Activated CD4-positive, alpha-beta T cell treated with anti-CD3 and anti-CD28 coated beads for 36 hours (primary cell): ENCODE measurements at regions not wholly inside any gene's neighbourhood (a gene's known extent, or its start where the extent isn't known, plus 50 kb on each side); places are given as distances from the start of the nearest gene placed in this dataset.

Experiments used
- ATAC-seq: fragments of 200-7000 bp; cut with Tn5 transposase; one replicate; pipeline ENCODE4 v1.10.0; 2021; ENCODE audit warnings: mild to moderate bottlenecking, moderate library complexity
- CTCF ChIA-PET: fragments of 350-600 bp; sonication (Branson Sonifier 250); formaldehyde crosslinking; loops from one replicate; lab custom pipeline; 2021; ENCODE audit warnings: antibody characterized with exemption; lab: Charles Lee
- POLR2A ChIA-PET: fragments of 350-600 bp; sonication (Branson Sonifier 250); formaldehyde crosslinking; loops from one replicate; lab custom pipeline; 2021; ENCODE audit warnings: antibody characterized with exemption, inconsistent platforms; lab: Charles Lee
- DNase-seq: peaks from one replicate; pipeline ENCODE4 v3.0.0-alpha.2; 2020
- H3K27ac Mint-ChIP-seq: one replicate; pipeline ENCODE4 v1.8.0; 2021; ENCODE audit warnings: mixed read lengths
- H3K27me3 Mint-ChIP-seq: one replicate; pipeline ENCODE4 v1.8.0; 2021; ENCODE audit warnings: mixed read lengths
- H3K36me3 Mint-ChIP-seq: one replicate; pipeline ENCODE4 v1.8.0; 2021; ENCODE audit warnings: low read depth, mixed read lengths
- H3K4me1 Mint-ChIP-seq: one replicate; pipeline ENCODE4 v1.8.0; 2021; ENCODE audit warnings: mixed read lengths
- H3K4me3 Mint-ChIP-seq: one replicate; pipeline ENCODE4 v1.8.0; 2021; ENCODE audit warnings: mild to moderate bottlenecking, moderate library complexity, mixed read lengths
- H3K9me3 Mint-ChIP-seq: one replicate; pipeline ENCODE4 v1.8.0; 2021; ENCODE audit warnings: low read depth, mixed read lengths
- intact Hi-C, 2 experiments: fragments of 100-400 bp; cut with DNase I in 1 of 2; cut with micrococcal nuclease in 1 of 2; formaldehyde crosslinking; loops; one replicate each; pipeline versions ENCODE4 v1.14.2 to v1.15.1; 2022 to 2024; cut with DNase I, micrococcal nuclease

DNA sequence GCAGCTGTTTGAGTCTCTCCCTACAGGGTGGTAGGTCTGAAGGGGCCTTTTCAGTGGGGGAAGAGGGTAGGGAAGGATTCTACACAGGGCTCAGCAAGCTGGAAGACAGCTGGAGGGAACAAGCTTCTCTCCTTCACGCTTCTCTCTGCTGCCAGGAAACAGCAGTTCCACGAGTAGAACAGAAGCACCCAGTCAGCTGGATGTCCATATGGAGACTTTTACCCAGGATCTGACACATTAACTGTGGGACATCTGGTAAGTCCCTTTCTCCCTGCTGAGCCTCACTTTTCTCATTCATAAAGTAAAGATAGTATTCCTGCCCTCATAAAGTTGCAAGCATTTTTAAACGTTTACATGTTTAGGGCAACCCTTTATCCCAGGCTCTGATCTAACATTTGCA is 280.3 kb downstream of the OMA1 start:
- H3K4me1 Mint-ChIP-seq, result no peaks in the 10 kb centered on the region
- intact Hi-C loops, result no loop called here
- H3K36me3 Mint-ChIP-seq, result no peaks in the 10 kb centered on the region
- ChIA-PET CTCF (no interaction called here), POLR2A (no interaction called here)
- ATAC-seq, result no peak
- no peaks in the 10 kb centered on the region for H3K9me3 Mint-ChIP-seq
- no peak overlapping the region for H3K4me3 Mint-ChIP-seq
- H3K27me3 Mint-ChIP-seq, result no peaks in the 10 kb centered on the region
- H3K27ac Mint-ChIP-seq, result no peak overlapping the region
- DNase-seq, result no peak

DNA sequence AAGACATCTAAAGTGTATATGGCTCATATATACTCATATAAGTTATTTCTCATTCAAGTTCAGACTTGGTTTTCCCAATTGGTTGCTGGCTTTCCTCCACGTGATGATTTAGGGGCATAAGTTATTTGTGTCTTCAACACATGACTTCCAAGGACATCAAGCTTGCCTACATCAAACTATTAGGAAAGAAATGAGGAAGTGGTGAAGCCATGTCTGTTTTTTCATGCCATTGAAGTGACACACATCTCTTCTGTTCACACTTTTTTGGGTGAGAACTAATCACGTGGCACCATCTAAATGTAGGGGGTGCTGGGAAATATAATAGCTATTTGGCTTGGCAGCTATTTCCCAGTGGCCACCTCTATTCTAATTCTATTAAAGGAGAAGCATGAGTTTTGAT is 282.1 kb downstream of the OMA1 start:
- H3K27ac Mint-ChIP-seq, result no peak overlapping the region
- H3K9me3 Mint-ChIP-seq, result no peaks in the 10 kb centered on the region
- no peaks in the 10 kb centered on the region for H3K4me1 Mint-ChIP-seq
- no peaks in the 10 kb centered on the region for H3K27me3 Mint-ChIP-seq
- ATAC-seq (no peak), DNase-seq (no peak)
- H3K36me3 Mint-ChIP-seq, result no peaks in the 10 kb centered on the region
- ChIA-PET POLR2A (no interaction called here), CTCF (interaction anchor here (0.6 kb wide), 1 partner anchor 601 kb away, joined by 3 read pairs; no protein-coding TSS in a partner anchor)
- intact Hi-C loops, result no loop called here
- H3K4me3 Mint-ChIP-seq, result no peak overlapping the region

DNA sequence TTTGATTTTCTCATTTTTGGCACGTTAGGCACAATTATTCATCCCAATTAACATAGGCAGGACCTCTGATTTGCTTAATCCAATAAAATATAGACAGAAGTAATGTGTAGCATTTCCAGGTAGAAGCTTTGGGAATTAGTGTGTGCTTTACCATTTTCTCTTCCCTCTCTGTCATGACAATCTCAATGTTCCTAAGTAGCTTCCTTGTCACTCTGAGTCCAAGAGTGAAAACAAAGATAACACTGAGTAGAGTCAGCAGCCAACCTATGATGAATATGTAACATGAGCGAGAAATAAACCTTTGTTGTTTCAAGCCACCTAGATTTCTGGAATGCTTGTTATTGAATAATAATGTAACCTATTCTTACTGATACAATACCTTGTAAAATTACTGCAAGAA is 283.8 kb downstream of the OMA1 start:
- ChIA-PET POLR2A (no interaction called here), CTCF (interaction anchor here (0.6 kb wide), 1 partner anchor 211 kb away, joined by 3 read pairs; no protein-coding TSS in a partner anchor)
- H3K9me3 Mint-ChIP-seq, result no peaks in the 10 kb centered on the region
- H3K27ac Mint-ChIP-seq, result no peak overlapping the region
- no peaks in the 10 kb centered on the region for H3K36me3 Mint-ChIP-seq
- no peaks in the 10 kb centered on the region for H3K27me3 Mint-ChIP-seq
- intact Hi-C loops, result no loop called here
- H3K4me1 Mint-ChIP-seq, result no peaks in the 10 kb centered on the region
- ATAC-seq (no peak), DNase-seq (no peak)
- H3K4me3 Mint-ChIP-seq, result no peak overlapping the region

DNA sequence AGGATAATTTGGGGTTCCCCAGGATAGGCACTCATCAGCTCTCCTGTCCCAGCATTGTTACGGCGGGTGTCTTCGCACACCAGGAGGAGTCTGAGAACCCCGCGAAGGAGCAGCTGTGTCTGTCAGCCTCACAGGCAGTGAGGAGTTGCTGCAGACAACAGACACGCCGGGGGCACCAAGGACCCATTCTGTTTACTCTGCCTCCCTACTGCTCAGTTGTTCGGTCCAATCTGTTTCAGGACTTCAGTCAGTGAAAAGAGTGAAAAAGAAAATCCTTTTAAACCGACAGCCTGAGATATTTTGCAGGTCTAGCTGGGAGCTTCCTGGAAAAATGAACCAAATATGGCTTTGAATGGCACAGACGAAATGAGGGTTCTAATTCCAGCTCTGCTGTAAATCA is 288.4 kb downstream of the OMA1 start:
- no peaks in the 10 kb centered on the region for H3K36me3 Mint-ChIP-seq
- ChIA-PET POLR2A (no interaction called here), CTCF (interaction anchor here (0.7 kb wide), 1 partner anchor 88 kb away, joined by 3 read pairs; no protein-coding TSS in a partner anchor)
- no peaks in the 10 kb centered on the region for H3K9me3 Mint-ChIP-seq
- no peak for ATAC-seq
- H3K4me1 Mint-ChIP-seq, result no peaks in the 10 kb centered on the region
- no peak overlapping the region for H3K27ac Mint-ChIP-seq
- no peak for DNase-seq
- intact Hi-C loops, result no loop called here
- no peak overlapping the region for H3K4me3 Mint-ChIP-seq
- H3K27me3 Mint-ChIP-seq, result no peaks in the 10 kb centered on the region

DNA sequence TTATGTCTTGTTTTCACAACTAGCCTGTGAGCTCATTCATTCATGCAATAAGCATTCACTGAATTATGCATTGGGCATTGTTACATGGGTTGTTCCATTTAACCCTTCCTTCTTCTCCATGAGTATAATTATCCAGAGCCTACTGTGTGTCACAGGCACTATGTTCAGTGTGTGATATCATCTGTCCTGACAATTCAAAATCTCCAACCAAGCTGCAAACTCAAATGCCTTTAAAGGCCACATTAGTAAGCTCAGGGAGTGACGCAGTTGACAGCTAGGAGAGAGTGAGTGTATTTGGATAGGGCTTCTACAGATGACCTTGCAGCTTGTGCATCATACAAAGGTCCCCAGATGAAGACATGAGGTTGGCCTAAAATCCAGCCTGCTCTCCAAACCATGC is 289.5 kb downstream of the OMA1 start:
- H3K4me1 Mint-ChIP-seq, result no peaks in the 10 kb centered on the region
- H3K4me3 Mint-ChIP-seq, result no peak overlapping the region
- POLR2A ChIA-PET, result no interaction called here
- no peaks in the 10 kb centered on the region for H3K9me3 Mint-ChIP-seq
- H3K27me3 Mint-ChIP-seq, result no peaks in the 10 kb centered on the region
- intact Hi-C loops, result no loop called here
- DNase-seq (no peak), ATAC-seq (no peak)
- CTCF ChIA-PET, result no interaction called here
- H3K36me3 Mint-ChIP-seq, result no peaks in the 10 kb centered on the region
- H3K27ac Mint-ChIP-seq, result no peak overlapping the region

DNA sequence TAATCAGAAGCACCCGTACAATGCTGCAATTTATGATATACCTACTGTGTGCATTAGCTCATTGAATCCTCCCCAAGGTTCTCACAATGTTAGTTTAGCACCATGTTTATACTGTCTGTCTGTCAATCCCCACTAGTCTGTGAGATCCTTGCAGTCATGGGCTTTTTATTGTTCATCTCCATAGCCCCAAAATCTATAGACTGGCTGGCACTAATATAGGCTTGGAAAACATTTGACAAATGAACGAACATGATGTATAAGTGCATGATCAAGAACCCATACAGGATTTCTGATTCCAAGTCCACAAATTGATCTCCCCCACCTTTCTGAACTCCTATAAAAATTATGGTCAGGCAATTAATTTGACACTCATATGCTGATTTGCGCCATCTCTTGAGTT is 290.0 kb downstream of the OMA1 start:
- POLR2A ChIA-PET, result no interaction called here
- Mint-ChIP-seq H3K36me3 (no peaks in the 10 kb centered on the region), H3K27ac (no peak overlapping the region), H3K4me3 (no peak overlapping the region), H3K9me3 (no peaks in the 10 kb centered on the region), H3K4me1 (no peaks in the 10 kb centered on the region), H3K27me3 (peaks cover under 1% of the 10 kb centered on the region)
- CTCF ChIA-PET, result no interaction called here
- DNase-seq (no peak), ATAC-seq (no peak)
- intact Hi-C loops, result no loop called here

DNA sequence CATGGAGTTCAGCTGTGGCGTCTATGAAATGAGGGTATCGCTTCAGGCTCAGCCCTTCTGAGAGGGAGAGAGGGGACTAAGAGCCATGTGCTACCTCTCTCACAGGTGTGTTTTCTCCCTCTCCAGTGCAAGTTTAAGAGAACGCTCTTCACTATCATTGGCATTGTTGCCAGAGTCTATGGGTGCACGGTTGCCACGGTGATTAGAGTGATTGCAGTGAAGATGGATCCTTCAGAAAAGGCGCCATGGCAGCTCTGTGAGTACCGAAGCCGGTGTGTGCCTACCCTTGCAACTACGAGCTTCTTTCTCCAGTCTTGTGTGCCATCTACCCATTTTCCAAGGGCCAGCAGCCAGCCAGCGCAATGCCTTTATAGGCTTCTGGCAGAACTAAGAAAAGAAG is 290.5 kb downstream of the OMA1 start:
- Mint-ChIP-seq H3K36me3 (no peaks in the 10 kb centered on the region), H3K27ac (no peak overlapping the region), H3K4me3 (no peak overlapping the region), H3K4me1 (no peaks in the 10 kb centered on the region), H3K27me3 (peaks cover 6% of the 10 kb centered on the region), H3K9me3 (no peaks in the 10 kb centered on the region)
- POLR2A ChIA-PET, result no interaction called here
- intact Hi-C loops, result no loop called here
- ATAC-seq (no peak), DNase-seq (no peak)
- CTCF ChIA-PET, result no interaction called here

DNA sequence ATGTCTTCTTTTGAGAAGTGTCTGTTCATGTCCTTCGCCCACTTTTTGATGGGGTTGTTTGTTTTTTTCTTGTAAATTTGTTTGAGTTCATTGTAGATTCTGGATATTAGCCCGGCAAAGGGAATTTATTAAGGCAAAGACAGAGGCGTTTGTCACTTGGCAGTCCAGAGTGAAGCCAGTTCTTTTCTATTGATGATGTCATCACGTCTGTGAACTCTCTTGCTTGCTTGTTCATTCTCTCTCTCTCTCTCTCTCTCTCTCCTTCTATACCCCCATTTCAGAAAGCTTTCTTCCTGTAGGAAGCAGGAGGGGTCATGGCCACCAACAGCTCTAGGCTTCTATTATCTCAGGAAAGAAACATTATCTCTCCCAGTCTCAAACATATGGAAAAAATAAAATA is 291.3 kb downstream of the OMA1 start:
- H3K36me3 Mint-ChIP-seq, result no peaks in the 10 kb centered on the region

DNA sequence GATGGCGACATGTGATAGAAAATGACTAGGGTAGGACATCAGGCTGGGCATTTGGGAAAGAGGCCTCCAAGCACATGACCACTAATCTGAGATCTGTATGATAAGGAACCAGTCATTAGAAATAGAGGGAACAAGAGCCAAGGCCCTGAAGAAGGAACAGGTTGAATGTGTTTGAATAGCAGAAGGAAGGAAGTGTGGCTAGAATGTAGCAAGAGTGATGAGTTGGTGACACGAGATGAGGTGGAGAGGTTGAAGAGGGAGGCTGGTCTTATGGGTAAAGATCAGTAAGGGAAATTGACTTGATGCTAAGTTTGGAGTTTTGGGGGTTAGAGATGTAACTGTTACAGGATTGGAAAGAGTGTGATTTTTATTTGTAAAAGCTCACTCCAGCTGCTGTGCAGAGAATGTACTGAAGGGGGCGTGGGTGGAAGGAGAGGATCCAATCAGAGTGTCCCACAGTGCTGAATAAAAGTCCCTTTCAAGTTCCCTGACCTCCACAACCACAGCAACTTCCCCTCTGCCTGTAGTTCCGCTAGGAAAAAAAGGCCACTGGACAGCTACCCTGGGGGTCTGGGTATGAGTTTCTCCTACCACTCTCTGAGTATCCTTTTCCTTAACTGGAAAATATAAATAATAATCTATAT is 295.0 kb downstream of the OMA1 start:
- POLR2A ChIA-PET, result no interaction called here
- H3K4me3 Mint-ChIP-seq, result no peak overlapping the region
- peak; percentile 27 for DNase-seq

More for the DNA sequence above, 291.3 kb downstream of the OMA1 start:
- POLR2A ChIA-PET, result no interaction called here
- Mint-ChIP-seq H3K9me3 (no peaks in the 10 kb centered on the region), H3K27me3 (peaks cover 13% of the 10 kb centered on the region), H3K27ac (no peak overlapping the region), H3K4me1 (no peaks in the 10 kb centered on the region), H3K4me3 (no peak overlapping the region)
- intact Hi-C loops, result no loop called here
- no peak for ATAC-seq
- DNase-seq, result no peak
- CTCF ChIA-PET, result no interaction called here

DNA sequence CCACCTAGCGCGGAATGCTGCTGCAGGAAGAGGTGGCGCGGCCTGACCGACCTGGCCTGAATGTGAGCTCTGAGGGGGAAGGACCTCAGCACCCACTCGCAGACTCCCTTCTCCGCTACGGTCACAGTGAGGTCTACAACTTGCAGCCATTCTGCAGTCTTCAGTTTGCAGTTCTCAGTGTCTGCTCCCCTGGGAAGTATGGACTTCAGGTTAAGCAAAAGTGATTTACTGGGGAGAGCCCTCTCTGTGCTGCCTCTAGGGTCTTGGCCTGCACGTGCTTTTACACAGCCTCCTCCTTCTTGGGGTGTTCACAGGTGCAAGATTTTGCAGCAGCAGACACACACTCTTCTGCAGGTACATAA is 296.0 kb downstream of the OMA1 start:
- Mint-ChIP-seq H3K4me3 (no peak overlapping the region), H3K36me3 (no peaks in the 10 kb centered on the region), H3K27ac (no peak overlapping the region), H3K9me3 (no peaks in the 10 kb centered on the region), H3K4me1 (peaks cover 9% of the 10 kb centered on the region), H3K27me3 (peaks cover 41% of the 10 kb centered on the region)
- ATAC-seq, result no peak
- ChIA-PET POLR2A (no interaction called here), CTCF (interaction anchor here (0.5 kb wide), 1 partner anchor 303 kb away, joined by 3 read pairs; no protein-coding TSS in a partner anchor)
- intact Hi-C loops, result loop anchor here in 1 of 2 experiments (2.0 kb wide), 1 partner anchor 296 kb away; the partner anchor contains the start of gene OMA1
- DNase-seq, result no peak

More for the DNA sequence above, 295.0 kb downstream of the OMA1 start:
- CTCF ChIA-PET, result no interaction called here
- no peaks in the 10 kb centered on the region for H3K9me3 Mint-ChIP-seq
- H3K36me3 Mint-ChIP-seq, result no peaks in the 10 kb centered on the region
- H3K27ac Mint-ChIP-seq, result no peak overlapping the region
- H3K4me1 Mint-ChIP-seq, result peaks cover 9% of the 10 kb centered on the region
- intact Hi-C loops, result loop anchor here in 1 of 2 experiments (2.0 kb wide), 1 partner anchor 295 kb away; the partner anchor contains the start of gene OMA1
- ATAC-seq, result no peak
- H3K27me3 Mint-ChIP-seq, result peaks cover 36% of the 10 kb centered on the region

DNA sequence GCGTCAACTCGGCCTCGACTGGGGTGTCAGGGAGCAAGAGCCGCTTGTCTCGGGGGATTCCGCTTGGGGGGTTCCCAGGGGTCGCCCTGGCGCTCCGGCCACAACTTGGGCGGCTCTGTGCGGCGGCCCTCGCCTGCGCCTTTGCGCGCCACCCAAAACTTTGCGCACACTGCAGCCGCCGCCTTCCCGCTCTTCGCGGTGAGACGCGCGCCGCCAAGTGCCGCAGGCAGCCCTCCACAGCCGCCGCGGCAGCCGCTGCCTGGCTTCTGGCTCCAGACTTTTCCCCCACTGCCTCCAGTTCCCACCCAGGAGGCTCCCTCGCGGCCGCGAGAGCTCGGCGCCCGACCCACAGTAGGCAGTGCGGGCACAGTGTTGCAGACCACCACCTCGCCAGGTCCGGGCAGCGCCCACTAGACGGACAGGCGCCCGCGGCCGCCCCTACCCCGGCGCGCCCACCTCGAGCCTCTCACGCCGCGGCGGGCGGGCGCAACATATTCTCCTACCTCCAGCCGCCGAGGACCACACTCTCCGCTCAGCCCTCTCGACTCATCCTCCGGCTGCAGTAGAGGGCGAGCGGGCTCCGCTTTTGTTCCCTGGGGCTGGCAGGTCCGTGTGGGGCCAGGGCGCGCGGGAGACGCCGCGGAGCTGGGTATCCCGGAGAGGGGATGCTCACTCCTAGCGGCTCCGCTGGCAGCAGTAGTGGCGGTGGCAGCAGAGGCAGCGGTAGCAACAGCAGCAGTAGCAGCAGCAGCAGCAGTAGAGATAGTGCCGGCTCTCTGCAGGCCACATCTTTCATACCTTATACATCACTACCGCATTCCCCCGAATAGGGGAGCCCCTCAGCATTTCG is 296.6 kb downstream of the OMA1 start:
- DNase-seq, result peak; percentile 32
- H3K9me3 Mint-ChIP-seq, result no peaks in the 10 kb centered on the region
- intact Hi-C loops, result loop anchor here in 1 of 2 experiments (2.0 kb wide), 1 partner anchor 297 kb away; the partner anchor contains the start of gene OMA1
- ATAC-seq, result peak; percentile 58
- H3K27me3 Mint-ChIP-seq, result peaks cover 44% of the 10 kb centered on the region
- peaks cover 9% of the 10 kb centered on the region for H3K4me1 Mint-ChIP-seq
- ChIA-PET POLR2A (no interaction called here), CTCF (interaction anchor here (0.5 kb wide), 1 partner anchor 302 kb away, joined by 3 read pairs; no protein-coding TSS in a partner anchor)
- H3K27ac Mint-ChIP-seq, result no peak overlapping the region
- no peaks in the 10 kb centered on the region for H3K36me3 Mint-ChIP-seq
- H3K4me3 Mint-ChIP-seq, result peak overlapping the region; percentile 25

DNA sequence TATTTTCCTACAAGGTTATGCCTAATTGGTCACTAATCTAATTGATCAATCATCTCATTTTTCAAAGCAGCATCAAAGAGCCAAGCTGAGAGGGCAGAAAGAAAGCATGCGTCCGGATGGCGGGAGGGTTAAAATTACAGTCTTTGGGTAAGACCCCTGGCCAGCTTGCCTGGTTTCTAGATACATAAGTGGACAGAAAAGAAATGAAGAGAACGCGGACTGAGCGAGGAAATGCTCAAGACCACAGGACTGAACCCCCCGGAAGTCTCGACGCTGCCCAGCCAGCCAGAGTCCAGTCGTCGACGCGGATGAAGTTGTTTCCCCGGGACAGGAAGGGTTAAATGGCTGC is 297.2 kb downstream of the OMA1 start:
- no peak for DNase-seq
- no peak overlapping the region for H3K27ac Mint-ChIP-seq
- H3K9me3 Mint-ChIP-seq, result no peaks in the 10 kb centered on the region
- H3K4me3 Mint-ChIP-seq, result peak overlapping the region; percentile 20
- H3K4me1 Mint-ChIP-seq, result peaks cover 9% of the 10 kb centered on the region
- POLR2A ChIA-PET, result no interaction called here
- intact Hi-C loops, result no loop called here
- no peaks in the 10 kb centered on the region for H3K36me3 Mint-ChIP-seq
- H3K27me3 Mint-ChIP-seq, result peaks cover 45% of the 10 kb centered on the region
- CTCF ChIA-PET, result no interaction called here
- ATAC-seq, result no peak
